T47D (cell line): ENCODE measurements at regions not wholly inside any gene's neighbourhood (a gene's known extent, or its start where the extent isn't known, plus 50 kb on each side); places are given as distances from the start of the nearest gene placed in this dataset.

ENCODE experiments used
- DNase-seq, 2 experiments: peaks; one replicate each; pipeline versions ENCODE4 v3.0.0 to v3.0.0-alpha.2; 2011 to 2012; ENCODE audit warnings: low read depth in 1 of 2, low spot score in 1 of 2
- JUND ChIP-seq: IDR thresholded peaks from 2 replicates; pipeline ENCODE4 v1.6.1; 2012; ENCODE audit warnings: low read depth
- in situ Hi-C: cut with HindIII; loops from 2 replicates; pipeline ENCODE4 v1.10.0; 2016; ENCODE audit warnings: low sequenced_read_pairs, low pct_unique_long_range_greater_than_20kb

GRCh38 chr11:127339376-127339775 lies 338.8 kb upstream of the KIRREL3 start:
- TF ChIP-seq JUND = no peak
- no peak for DNase-seq
- in situ Hi-C loops = no loop called here

DNA sequence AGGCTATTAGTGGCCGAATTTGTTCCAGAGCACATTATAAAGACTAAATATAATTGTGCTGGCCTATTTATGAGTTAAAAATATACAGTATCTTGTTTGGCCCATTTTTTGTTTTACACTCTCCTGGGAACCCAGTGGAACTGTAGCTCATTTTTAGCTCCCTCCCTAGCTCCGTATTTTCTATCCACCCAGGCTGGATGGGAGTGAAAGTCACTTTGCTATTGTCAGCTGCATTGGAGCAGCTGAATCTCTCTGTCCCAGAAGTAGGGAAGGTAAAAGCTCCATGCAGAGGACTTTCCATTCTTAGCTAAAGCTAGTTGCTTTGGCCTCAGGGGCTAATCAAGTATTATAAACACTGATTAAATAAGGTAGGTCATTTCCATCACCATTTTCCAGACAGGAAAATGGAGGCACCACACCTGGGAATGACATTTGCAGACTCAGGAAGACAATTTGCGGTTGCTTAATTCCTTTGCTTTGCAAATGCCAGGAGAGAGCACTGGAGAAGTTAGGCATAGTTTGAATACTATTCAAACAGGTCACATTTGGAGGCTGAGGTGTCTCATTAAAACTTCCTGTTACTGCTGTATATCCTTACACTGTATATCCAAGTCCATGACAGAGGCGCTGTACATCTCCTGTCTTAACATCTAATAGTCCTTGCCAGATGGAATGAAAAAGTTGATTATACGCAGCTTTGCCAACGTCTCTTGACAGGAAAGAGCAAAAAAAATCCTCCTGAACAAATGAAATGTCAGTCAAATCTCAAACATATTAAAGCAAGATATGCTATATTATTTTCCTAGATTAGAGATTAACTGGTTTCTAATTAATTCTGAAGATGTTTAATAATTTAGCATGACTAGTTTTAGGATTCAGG lies 338.1 kb upstream of the KIRREL3 start:
- TF ChIP-seq JUND = no peak
- DNase-seq = no peak
- in situ Hi-C loops = no loop called here

DNA sequence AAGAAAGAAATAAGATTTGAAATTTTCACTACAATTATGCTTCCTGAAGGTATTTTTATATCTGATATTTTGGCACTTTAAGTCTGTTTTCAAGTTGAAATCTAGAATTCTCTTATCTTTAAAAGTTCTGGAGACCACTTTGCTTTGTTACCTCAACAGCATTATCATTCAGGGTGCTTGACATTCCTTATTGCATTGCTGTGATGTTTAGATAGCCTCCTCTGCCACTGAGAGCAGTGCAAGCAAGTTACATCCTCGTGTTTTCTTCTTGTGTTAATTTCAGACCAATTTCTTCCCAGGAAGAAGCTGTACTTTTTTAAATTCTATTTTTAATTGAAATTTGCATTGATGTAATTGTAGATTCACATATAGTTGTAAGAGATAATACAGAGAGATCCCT lies 333.9 kb upstream of the KIRREL3 start:
- DNase-seq = no peak
- TF ChIP-seq JUND = no peak
- in situ Hi-C loops = no loop called here

DNA sequence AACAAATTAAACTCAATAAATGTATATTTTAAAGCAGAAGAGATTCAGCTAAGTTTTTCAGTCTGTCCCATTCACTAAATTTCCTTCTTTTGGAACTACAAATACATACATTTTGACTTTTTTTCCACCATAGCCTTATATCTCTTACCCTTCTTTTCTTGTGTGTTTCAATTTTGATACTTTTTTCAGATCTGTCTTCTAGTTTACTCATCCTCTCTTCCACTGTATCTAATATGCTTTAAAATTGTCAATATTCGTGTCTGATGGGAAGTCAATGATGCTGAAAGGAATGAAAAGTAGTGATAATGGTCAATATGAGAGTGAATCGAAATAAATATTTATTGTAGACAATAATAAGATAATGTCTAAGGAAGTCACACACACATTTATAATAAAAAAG lies 332.3 kb upstream of the KIRREL3 start:
- TF ChIP-seq JUND = no peak
- in situ Hi-C loops = no loop called here

GRCh38 chr11:127330044-127330443 lies 329.5 kb upstream of the KIRREL3 start:
- DNase-seq = no peak
- in situ Hi-C loops = no loop called here
- no peak for TF ChIP-seq JUND

More for the DNA sequence above, 332.3 kb upstream of the KIRREL3 start:
- no peak for DNase-seq

- no peak for DNase-seq
- TF ChIP-seq JUND = no peak
- in situ Hi-C loops = no loop called here
These were observed 307.7 kb upstream of the KIRREL3 start for GRCh38 chr11:127308291-127308690.

DNA sequence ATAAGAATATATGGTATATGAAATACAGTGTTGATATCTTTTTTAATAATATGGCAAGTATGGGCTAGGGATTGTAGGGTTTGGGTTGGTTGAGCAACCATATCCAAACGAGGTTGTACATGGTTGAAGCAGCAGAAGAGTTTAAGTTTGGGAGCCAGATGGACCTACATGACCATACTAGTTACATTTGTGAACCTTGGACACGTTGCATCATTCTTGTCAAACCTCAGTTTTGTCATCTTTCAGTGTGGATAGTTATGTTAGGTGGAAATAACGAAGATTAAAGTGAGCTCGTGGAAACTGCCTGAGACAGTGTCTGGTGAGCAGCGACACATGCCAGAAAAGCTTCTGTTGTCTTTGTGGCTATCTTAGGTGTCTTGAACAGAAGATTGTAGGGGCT lies 307.1 kb upstream of the KIRREL3 start:
- in situ Hi-C loops = no loop called here
- no peak for TF ChIP-seq JUND
- no peak for DNase-seq

DNA sequence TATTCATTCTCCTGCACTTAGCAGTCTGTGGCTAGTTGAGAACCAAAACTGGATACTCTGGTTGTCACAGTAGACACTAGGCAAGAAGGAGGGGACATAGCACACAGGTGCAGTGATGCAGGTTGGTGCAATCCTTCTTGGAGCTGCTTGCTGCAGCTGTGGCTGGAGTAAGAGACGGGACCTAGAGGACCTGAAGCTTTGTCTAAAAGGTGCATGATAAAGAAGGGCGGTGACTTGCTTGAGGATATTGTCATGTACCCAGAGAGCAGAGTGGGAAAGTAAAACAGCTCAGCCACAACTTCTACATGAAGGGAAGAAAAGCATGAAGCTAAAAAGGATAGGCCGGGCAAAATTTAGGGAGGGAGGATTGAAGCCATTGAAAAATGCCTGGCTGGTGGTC lies 304.1 kb upstream of the KIRREL3 start:
- TF ChIP-seq JUND = no peak
- in situ Hi-C loops = no loop called here
- no peak for DNase-seq

DNA sequence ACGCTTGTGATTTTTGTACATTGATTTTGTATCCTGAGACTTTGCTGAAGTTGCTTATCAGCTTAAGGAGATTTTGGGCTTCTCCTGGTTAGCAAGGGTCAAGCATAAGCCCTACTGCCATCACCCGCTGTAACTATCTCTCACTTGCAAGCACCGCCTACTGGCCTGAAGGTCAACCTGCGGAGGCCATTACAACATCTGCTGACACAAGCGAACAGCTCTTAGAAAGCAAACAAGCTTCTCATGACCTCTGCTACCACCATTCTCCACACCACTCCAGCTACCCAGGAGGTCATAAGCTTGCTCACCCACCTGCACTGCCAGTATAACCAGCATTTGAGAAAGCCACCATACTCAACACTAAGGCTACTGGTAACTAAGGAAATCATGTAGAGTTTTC lies 288.4 kb upstream of the KIRREL3 start:
- in situ Hi-C loops = no loop called here
- TF ChIP-seq JUND = no peak
- DNase-seq = no peak

GRCh38 chr11:127281534-127281933 lies 281.0 kb upstream of the KIRREL3 start:
- no peak for DNase-seq
- in situ Hi-C loops = no loop called here
- TF ChIP-seq JUND = no peak

DNA sequence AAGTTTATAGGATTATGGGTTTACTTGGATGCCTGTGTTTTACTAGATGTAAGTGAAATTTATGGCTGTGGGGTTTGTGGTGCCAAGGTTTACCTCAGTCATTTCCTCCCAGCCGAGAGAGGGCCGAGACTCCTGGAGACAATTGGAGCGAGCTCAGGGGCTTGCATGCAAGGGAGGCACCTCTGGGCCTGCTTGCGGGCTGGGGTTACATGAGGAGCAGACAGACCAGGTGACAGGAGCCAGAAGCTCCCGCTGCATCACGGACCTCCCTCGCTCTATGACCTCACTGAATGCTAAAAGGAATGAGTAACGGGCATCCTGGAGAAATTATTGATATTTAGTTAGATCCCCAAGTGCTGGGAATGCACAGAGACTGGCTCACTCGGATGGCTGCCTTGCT lies 275.2 kb upstream of the KIRREL3 start:
- DNase-seq = no peak
- in situ Hi-C loops = no loop called here
- TF ChIP-seq JUND = no peak

DNA sequence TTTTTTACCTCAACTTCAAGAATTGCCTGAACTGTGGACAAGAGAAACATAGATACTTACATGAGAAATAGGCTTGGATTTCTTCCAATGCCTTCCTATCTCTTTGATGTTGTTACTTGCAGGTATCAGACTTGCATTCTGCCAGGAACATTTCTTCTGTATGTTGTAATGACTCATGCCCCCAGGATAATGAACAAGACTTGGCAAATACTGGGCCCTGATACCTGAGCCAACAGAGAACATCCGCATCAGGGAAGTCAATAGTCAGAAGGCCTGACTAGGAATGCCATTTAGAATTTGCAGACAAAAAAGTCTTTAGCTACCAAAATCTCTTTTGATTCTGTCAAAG lies 273.7 kb upstream of the KIRREL3 start:
- no peak for DNase-seq
- in situ Hi-C loops = no loop called here

GRCh38 chr11:127273593-127274327 lies 273.2 kb upstream of the KIRREL3 start:
- no peak for DNase-seq
- no peak for TF ChIP-seq JUND
- in situ Hi-C loops = no loop called here

More for the DNA sequence above, 273.7 kb upstream of the KIRREL3 start:
- TF ChIP-seq JUND = no peak
